Smooth muscle cell (in vitro differentiated cells): ENCODE measurements at regions not wholly inside any gene's neighbourhood (a gene's known extent, or its start where the extent isn't known, plus 50 kb on each side); places are given as distances from the start of the nearest gene placed in this dataset.

Experiments used
- DNase-seq: peaks from one replicate; lab custom pipeline; 2025; ENCODE audit not compliant: unreplicated experiment; lab: John Stamatoyannopoulos, UW
- H2AFZ ChIP-seq: fragments of 200-600 bp; sonication (generic); 2 replicates; pipeline ENCODE4 v1.6.0; 2016; ENCODE audit warnings: antibody characterized with exemption, low read depth, mild to moderate bottlenecking
- H3F3A ChIP-seq: fragments of 200-600 bp; sonication (generic); 2 replicates; pipeline ENCODE4 v1.6.0; 2017; ENCODE audit warnings: antibody characterized with exemption, low read depth
- H3K27ac ChIP-seq: fragments of 200-600 bp; sonication (generic); 2 replicates; pipeline ENCODE4 v1.5.1; 2016; ENCODE audit warnings: low read depth, mild to moderate bottlenecking
- H3K27me3 ChIP-seq: fragments of 200-600 bp; sonication (generic); 2 replicates; pipeline ENCODE4 v1.6.1; 2016; ENCODE audit warnings: low read depth, mild to moderate bottlenecking
- H3K36me3 ChIP-seq: fragments of 200-600 bp; sonication (generic); 2 replicates; pipeline ENCODE4 v1.5.1; 2016; ENCODE audit warnings: low read depth
- H3K4me1 ChIP-seq: fragments of 200-600 bp; sonication (generic); 2 replicates; pipeline ENCODE4 v1.5.1; 2016; ENCODE audit warnings: low read depth
- H3K4me2 ChIP-seq: fragments of 200-600 bp; sonication (generic); 2 replicates; pipeline ENCODE4 v1.6.0; 2016; ENCODE audit warnings: mild to moderate bottlenecking
- H3K4me3 ChIP-seq: fragments of 200-600 bp; sonication (generic); 2 replicates; pipeline ENCODE4 v1.5.1; 2016; ENCODE audit warnings: mild to moderate bottlenecking
- H3K79me2 ChIP-seq: fragments of 200-600 bp; sonication (generic); 2 replicates; pipeline ENCODE4 v1.6.0; 2016; ENCODE audit warnings: low read depth, mild to moderate bottlenecking
- H3K9ac ChIP-seq: fragments of 200-600 bp; sonication (generic); 2 replicates; pipeline ENCODE4 v1.6.0; 2016; ENCODE audit warnings: low read depth
- H3K9me3 ChIP-seq: fragments of 200-600 bp; sonication (generic); replicated peaks from 2 replicates; pipeline ENCODE4 v1.5.1; 2016; ENCODE audit warnings: low read depth
- H4K20me1 ChIP-seq: fragments of 200-600 bp; sonication (generic); 2 replicates; pipeline ENCODE4 v1.6.0; 2016; ENCODE audit warnings: low read depth
- WGBS: methylation state at CpG from one replicate; pipeline ENCODE4 v1.1.7; 2016; ENCODE audit warnings: low lambda C conversion rate; 5-methylcytosine and 5-hydroxymethylcytosine counted together
- TF ChIP-seq, protein P1 (sequence below): fragments of 200-600 bp; sonication (generic); IDR thresholded peaks from 2 replicates; pipeline ENCODE4 v1.5.1; 2017; ENCODE audit warnings: borderline replicate concordance, mild to moderate bottlenecking, antibody characterized with exemption; ENCODE audit not compliant: insufficient read depth, poor library complexity, severe bottlenecking

DNA sequence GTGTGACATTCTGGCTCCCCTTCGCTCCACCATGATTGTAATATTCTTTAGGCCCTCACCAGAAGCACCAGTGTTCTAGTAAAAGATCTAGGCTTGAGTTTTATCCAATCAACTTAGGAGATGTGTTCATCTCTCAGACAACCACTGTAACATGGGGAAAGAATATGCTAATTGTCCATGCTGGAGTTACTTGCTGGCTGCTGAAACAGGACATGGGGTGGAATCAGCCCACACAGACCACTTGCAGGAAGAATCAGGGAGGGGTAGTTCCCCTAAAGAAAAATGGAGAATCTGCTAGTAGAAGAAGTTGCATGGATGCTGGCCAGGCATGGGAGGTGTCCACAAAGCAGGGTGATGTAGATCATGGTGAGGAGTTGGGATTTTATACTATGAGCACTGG, 86.2 kb downstream of the FEM1C start:
- no peak overlapping the region for H3K4me3 ChIP-seq
- H4K20me1 ChIP-seq = no peaks in the 10 kb centered on the region
- peaks cover 11% of the 10 kb centered on the region for H3F3A ChIP-seq
- H3K4me1 ChIP-seq = peaks cover 45% of the 10 kb centered on the region
- H3K27ac ChIP-seq = no peak overlapping the region
- H2AFZ ChIP-seq = peak overlapping the region; percentile 8
- H3K36me3 ChIP-seq = no peaks in the 10 kb centered on the region
- TF ChIP-seq, protein P1, sequence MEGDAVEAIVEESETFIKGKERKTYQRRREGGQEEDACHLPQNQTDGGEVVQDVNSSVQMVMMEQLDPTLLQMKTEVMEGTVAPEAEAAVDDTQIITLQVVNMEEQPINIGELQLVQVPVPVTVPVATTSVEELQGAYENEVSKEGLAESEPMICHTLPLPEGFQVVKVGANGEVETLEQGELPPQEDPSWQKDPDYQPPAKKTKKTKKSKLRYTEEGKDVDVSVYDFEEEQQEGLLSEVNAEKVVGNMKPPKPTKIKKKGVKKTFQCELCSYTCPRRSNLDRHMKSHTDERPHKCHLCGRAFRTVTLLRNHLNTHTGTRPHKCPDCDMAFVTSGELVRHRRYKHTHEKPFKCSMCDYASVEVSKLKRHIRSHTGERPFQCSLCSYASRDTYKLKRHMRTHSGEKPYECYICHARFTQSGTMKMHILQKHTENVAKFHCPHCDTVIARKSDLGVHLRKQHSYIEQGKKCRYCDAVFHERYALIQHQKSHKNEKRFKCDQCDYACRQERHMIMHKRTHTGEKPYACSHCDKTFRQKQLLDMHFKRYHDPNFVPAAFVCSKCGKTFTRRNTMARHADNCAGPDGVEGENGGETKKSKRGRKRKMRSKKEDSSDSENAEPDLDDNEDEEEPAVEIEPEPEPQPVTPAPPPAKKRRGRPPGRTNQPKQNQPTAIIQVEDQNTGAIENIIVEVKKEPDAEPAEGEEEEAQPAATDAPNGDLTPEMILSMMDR = no peak
- no peaks in the 10 kb centered on the region for H3K79me2 ChIP-seq
- no peak for DNase-seq
- no peaks in the 10 kb centered on the region for H3K9me3 ChIP-seq
- WGBS = 90% methylated on average over 1 of the region's 1 CpG
- no peaks in the 10 kb centered on the region for H3K27me3 ChIP-seq
- H3K4me2 ChIP-seq = no peak overlapping the region
- no peak overlapping the region for H3K9ac ChIP-seq

DNA sequence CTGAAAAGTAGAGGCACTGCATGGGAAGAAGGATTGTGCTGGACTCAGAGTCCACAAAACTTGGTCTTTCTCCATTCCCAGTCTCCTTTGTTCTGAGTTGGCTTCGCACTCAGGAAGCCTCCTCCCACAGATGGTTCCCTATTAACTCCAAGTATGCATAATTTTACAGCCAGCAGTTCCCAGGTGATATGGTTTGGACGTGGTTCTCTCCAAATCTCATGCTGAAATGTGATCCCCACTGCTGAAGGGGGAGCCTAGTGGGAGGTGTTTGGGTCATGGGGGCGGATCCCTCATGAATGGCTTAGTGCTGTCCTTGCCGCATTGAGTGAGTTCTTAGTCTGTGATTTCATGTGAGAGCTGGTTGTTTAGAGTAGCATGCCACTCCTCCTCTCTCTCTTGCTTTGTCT, 86.6 kb downstream of the FEM1C start:
- no peak overlapping the region for H3K27ac ChIP-seq
- no peaks in the 10 kb centered on the region for H3K36me3 ChIP-seq
- H3K27me3 ChIP-seq = no peaks in the 10 kb centered on the region
- H3F3A ChIP-seq = peaks cover 11% of the 10 kb centered on the region
- TF ChIP-seq, protein P1 = no peak
- peaks cover 45% of the 10 kb centered on the region for H3K4me1 ChIP-seq
- H3K9me3 ChIP-seq = no peaks in the 10 kb centered on the region
- no peaks in the 10 kb centered on the region for H3K79me2 ChIP-seq
- no peak overlapping the region for H3K4me2 ChIP-seq
- WGBS = 61% methylated on average over 4 of the region's 4 CpGs
- no peak overlapping the region for H3K9ac ChIP-seq
- DNase-seq = no peak
- H3K4me3 ChIP-seq = no peak overlapping the region
- peak overlapping the region; percentile 8 for H2AFZ ChIP-seq
- H4K20me1 ChIP-seq = no peaks in the 10 kb centered on the region

DNA sequence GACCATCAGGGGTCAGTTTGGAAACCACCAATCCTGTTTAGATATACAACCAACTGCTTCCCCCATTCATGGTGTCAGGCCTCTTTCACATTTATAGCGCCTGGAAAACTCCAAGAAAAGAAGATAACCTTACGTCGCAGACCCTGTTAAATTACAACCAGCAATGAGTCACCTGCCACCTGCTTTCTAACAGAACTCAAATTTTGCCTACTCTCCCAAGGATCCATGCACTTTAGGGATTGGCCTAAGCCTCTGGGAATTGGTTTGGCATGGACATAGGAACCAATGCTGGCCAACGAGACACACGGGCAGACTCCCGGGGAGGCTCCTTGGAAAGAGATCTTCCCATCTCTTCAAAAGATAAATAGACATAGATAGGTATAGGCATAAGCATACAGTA, 87.0 kb downstream of the FEM1C start:
- Histone ChIP-seq H3K36me3 (no peaks in the 10 kb centered on the region), H3K9me3 (no peaks in the 10 kb centered on the region), H2AFZ (no peak overlapping the region), H3F3A (peaks cover 11% of the 10 kb centered on the region), H3K27ac (no peak overlapping the region), H3K4me1 (peaks cover 45% of the 10 kb centered on the region), H3K27me3 (no peaks in the 10 kb centered on the region), H3K79me2 (no peaks in the 10 kb centered on the region), H3K9ac (no peak overlapping the region), H4K20me1 (no peaks in the 10 kb centered on the region), H3K4me3 (no peak overlapping the region), H3K4me2 (no peak overlapping the region)
- DNase-seq = no peak
- WGBS = 77% methylated on average over 6 of the region's 6 CpGs
- TF ChIP-seq, protein P1 = no peak

DNA sequence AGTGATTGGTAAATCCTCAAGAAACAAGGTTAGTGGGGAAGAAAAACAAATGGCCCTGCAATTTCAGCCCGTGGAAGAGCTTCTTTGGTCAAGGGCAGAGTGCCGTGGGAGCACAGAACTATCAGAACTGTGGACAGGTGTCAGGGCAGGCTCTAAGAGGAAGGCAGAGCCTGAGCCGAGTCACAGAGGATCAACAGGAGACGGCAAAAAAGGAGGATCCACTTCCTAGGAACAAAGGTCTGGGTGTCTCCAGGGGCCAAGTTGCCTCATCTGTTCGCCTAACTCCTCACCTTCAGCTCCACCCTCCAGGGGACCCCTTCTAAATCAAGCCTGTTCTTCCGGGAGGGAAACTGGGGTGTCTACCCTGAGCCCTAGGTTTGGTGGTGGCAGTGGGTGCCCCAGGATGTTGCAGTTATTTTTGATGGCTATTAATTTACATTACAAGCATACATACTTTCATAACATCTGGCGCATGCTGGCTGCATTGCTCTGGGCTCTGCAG, 88.0 kb downstream of the FEM1C start:
- H3K36me3 ChIP-seq = no peaks in the 10 kb centered on the region
- H3K27ac ChIP-seq = no peak overlapping the region
- no peaks in the 10 kb centered on the region for H3K27me3 ChIP-seq
- peaks cover 42% of the 10 kb centered on the region for H3K4me1 ChIP-seq
- H3K9ac ChIP-seq = no peak overlapping the region
- DNase-seq = no peak
- H3K79me2 ChIP-seq = no peaks in the 10 kb centered on the region
- TF ChIP-seq, protein P1 = no peak
- H3F3A ChIP-seq = peaks cover 11% of the 10 kb centered on the region
- H2AFZ ChIP-seq = no peak overlapping the region
- no peak overlapping the region for H3K4me2 ChIP-seq
- no peaks in the 10 kb centered on the region for H4K20me1 ChIP-seq
- 77% methylated on average over 7 of the region's 7 CpGs for WGBS
- H3K9me3 ChIP-seq = no peaks in the 10 kb centered on the region
- H3K4me3 ChIP-seq = no peak overlapping the region
